Fibroblast of lung (primary cell): ENCODE measurements at regions not wholly inside any gene's neighbourhood (a gene's known extent, or its start where the extent isn't known, plus 50 kb on each side); places are given as distances from the start of the nearest gene placed in this dataset.

Experiments used
- EZH2 ChIP-seq: IDR thresholded peaks from 2 replicates; pipeline ENCODE4 v1.5.1; 2012; ENCODE audit warnings: low read length, control low read depth, mild to moderate bottlenecking; ENCODE audit errors: missing control alignments
- TF ChIP-seq, protein P1 (sequence below), 2 donors: IDR thresholded peaks in 1 of 2; conservative IDR thresholded peaks in 1 of 2; 1 replicate in 1 of 2; 2 replicates in 1 of 2; pipeline ENCODE4 v1.5.1; 2011 to 2012; ENCODE audit warnings: low read length in 2 of 2, control low read depth in 1 of 2, inconsistent platforms in 1 of 2, low read depth in 1 of 2, mild to moderate bottlenecking in 1 of 2

DNA sequence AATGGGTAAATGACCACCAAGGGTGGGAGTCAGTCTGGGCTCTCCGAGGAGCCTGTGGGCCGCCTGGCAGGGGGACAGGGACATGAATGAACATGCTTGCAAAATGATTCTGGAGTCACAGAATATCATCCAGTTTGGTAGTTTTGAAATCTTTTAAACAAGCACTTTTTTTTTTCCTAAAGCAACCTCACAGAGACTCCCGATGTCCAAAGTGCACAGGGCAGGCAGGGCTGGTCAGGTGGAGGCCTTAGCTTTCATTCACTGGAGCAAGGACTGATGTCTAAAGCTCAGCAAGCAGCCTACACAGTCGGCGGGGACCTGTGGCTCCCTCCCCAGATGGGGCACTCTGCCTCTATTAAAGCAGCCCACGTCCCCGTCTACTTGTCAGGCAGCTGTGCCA is 402.9 kb downstream of the PPP1R2C start:
- TF ChIP-seq, protein P1, sequence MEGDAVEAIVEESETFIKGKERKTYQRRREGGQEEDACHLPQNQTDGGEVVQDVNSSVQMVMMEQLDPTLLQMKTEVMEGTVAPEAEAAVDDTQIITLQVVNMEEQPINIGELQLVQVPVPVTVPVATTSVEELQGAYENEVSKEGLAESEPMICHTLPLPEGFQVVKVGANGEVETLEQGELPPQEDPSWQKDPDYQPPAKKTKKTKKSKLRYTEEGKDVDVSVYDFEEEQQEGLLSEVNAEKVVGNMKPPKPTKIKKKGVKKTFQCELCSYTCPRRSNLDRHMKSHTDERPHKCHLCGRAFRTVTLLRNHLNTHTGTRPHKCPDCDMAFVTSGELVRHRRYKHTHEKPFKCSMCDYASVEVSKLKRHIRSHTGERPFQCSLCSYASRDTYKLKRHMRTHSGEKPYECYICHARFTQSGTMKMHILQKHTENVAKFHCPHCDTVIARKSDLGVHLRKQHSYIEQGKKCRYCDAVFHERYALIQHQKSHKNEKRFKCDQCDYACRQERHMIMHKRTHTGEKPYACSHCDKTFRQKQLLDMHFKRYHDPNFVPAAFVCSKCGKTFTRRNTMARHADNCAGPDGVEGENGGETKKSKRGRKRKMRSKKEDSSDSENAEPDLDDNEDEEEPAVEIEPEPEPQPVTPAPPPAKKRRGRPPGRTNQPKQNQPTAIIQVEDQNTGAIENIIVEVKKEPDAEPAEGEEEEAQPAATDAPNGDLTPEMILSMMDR (conservative IDR thresholded peaks at IDR 0.05 in 1 of 2, IDR thresholded peaks at IDR 0.05 in 1 of 2; ENCODE audit: low read depth in 1 of 2, low read length in 2 of 2): no peak
- no peak for TF ChIP-seq EZH2
